ENCODE measurements at regions not wholly inside any gene's neighbourhood (a gene's known extent, or its start where the extent isn't known, plus 50 kb on each side); places are given as distances from the start of the nearest gene placed in this dataset.

DNA sequence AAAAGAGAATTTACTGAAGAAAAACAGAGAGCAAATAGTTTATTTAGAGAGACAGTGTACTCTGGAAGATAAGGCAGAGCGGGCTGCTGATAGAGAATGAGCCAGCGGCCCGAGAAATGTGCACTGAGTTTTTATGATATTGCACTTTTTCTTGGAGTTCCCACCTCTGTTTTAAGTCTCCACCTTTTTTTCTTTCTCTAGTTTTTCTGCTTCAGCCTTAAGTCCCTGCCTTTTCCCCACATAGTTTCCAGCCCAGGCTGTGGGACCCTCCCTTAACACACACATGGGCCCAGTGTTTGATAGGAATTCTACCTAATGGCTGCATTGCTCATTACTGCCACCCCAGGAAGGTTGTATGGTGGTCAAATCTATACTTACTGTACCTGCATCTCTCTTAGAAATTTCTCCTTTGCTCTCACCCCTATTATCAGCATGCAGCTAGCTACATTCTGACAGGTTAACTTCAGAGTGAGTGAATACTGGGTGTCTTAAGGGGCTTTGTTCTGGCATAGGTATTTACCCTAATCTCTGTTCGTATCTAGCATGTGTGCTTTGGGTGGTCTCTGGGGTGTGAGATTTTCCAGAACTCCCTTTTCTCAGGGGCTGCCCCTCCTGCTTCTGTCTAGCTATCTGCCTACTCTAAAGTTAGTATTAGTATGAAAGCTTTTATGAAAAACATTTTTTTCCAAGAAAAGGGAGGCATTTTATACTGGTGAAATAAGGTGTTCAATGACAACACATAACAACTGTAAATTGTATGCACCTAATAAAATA is 127.3 kb upstream of the TOP3B start:
- peak; percentile 19 for DNase-seq
- in situ Hi-C loops (cut with HindIII; ENCODE audit: low pct_ligation_motif_present, low pct_unique_long_range_greater_than_20kb, low sequenced_read_pairs): no loop called here

- in situ Hi-C loops (cut with HindIII; ENCODE audit: low pct_ligation_motif_present, low pct_unique_long_range_greater_than_20kb, low sequenced_read_pairs): no loop called here
- DNase-seq: no peak
Observed at GRCh38 chr22:22106855-22107254, 124.3 kb upstream of the TOP3B start.

GRCh38 chr22:22105364-22105763 is 122.8 kb upstream of the TOP3B start:
- in situ Hi-C loops (cut with HindIII; ENCODE audit: low pct_ligation_motif_present, low pct_unique_long_range_greater_than_20kb, low sequenced_read_pairs): no loop called here
- no peak for DNase-seq

GRCh38 chr22:22103078-22103875 is 120.7 kb upstream of the TOP3B start:
- peak; percentile 19 for DNase-seq
- in situ Hi-C loops (cut with HindIII; ENCODE audit: low pct_ligation_motif_present, low pct_unique_long_range_greater_than_20kb, low sequenced_read_pairs): no loop called here

DNA sequence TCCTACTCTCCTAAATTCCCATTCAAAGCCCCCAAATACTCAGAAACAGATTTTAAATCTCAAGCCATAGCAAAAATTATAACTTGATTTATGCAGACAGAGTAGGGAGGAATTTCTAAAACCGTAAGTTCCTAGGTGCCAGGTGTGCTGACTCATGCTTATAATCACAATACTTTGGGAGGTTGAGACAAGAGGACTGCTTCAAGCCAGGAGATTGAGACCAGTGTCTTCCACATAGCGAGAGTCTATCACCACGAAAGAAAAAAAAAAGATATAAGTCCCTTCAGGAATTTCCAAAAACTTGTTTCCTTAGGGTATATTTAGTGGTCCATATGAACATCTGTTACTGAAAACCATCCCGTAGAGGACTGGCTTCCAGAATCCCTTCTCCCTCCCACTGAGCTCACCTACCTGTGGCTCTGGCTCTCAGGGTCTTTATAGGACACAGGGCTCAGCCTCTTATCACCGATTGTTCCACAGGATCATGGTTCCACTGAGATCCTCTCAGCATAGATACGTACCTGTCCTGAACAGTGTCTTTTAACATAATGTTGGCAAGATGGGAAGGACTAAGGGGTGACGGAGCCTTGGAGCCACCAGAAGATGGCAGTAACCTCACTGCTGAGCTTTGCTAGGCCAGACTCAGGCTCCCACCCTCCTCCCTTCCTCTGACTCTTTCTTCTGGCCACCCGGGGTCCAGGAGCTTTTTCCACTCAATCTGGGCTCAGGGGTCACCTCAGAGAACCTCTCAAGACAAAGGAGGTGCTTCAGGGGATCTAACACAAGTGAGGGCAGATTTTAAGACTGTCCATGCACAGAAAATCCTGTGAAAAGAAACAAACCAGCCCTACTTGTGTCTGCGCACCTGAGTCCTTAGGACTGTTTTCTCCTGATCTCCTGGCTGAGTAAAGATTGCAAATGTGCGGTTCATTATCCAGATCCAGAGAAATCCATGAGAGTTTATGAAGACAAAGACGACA is 117.5 kb upstream of the TOP3B start:
- peak; percentile 33 for DNase-seq

DNA sequence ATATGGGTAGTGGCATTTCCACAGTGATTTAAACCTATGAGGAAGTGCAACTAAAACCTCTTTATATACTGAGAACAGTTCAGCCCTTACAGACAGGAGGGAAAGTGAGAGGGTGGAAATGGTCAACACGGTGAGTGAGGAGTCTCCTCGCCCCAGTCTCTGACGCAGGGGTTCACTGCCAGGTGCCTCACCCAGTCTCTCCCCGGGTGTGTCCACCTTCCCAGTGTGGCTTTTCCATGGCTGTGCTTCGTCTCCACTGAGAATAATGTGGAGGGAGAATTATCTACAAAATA is 116.6 kb upstream of the TOP3B start:
- in situ Hi-C loops (cut with HindIII; ENCODE audit: low pct_ligation_motif_present, low pct_unique_long_range_greater_than_20kb, low sequenced_read_pairs): no loop called here
- DNase-seq: no peak

More for the DNA sequence above, 117.5 kb upstream of the TOP3B start:
- in situ Hi-C loops (cut with HindIII; ENCODE audit: low pct_ligation_motif_present, low pct_unique_long_range_greater_than_20kb, low sequenced_read_pairs): no loop called here

GRCh38 chr22:22098457-22099193 is 116.0 kb upstream of the TOP3B start:
- in situ Hi-C loops (cut with HindIII; ENCODE audit: low pct_ligation_motif_present, low pct_unique_long_range_greater_than_20kb, low sequenced_read_pairs): no loop called here
- no peak for DNase-seq

GRCh38 chr22:22097727-22098228 is 115.2 kb upstream of the TOP3B start:
- no peak for DNase-seq
- in situ Hi-C loops (cut with HindIII; ENCODE audit: low pct_ligation_motif_present, low pct_unique_long_range_greater_than_20kb, low sequenced_read_pairs): no loop called here

- DNase-seq: no peak
- in situ Hi-C loops (cut with HindIII; ENCODE audit: low pct_ligation_motif_present, low pct_unique_long_range_greater_than_20kb, low sequenced_read_pairs): no loop called here
Observed at GRCh38 chr22:22094921-22095320, 112.3 kb upstream of the TOP3B start.

DNA sequence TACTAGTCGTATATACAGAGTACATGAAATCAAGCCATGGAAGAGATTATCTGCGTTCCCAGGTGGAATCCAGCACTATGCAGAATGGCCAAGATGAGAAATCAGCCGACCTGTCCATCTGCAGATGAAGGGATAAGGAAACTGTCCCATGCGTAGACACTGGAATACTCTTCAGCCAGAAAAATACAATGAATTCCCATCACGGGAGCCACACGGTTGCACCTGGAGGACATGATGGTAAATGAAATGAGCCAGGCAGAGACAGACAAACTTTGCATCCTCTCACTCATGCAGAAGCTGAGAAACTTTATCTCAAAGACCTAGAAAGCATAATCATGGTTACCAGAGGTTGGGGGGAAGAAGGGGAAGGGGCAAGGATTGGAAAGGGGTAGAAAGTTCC is 111.9 kb upstream of the TOP3B start:
- DNase-seq: no peak
- in situ Hi-C loops (cut with HindIII; ENCODE audit: low pct_ligation_motif_present, low pct_unique_long_range_greater_than_20kb, low sequenced_read_pairs): no loop called here

GRCh38 chr22:22093743-22094142 is 111.2 kb upstream of the TOP3B start:
- in situ Hi-C loops (cut with HindIII; ENCODE audit: low pct_ligation_motif_present, low pct_unique_long_range_greater_than_20kb, low sequenced_read_pairs): no loop called here
- no peak for DNase-seq

GRCh38 chr22:22092974-22093373 is 110.4 kb upstream of the TOP3B start:
- in situ Hi-C loops (cut with HindIII; ENCODE audit: low pct_ligation_motif_present, low pct_unique_long_range_greater_than_20kb, low sequenced_read_pairs): no loop called here

GRCh38 chr22:22092101-22092500 is 109.5 kb upstream of the TOP3B start:
- no peak for DNase-seq
- in situ Hi-C loops (cut with HindIII; ENCODE audit: low pct_ligation_motif_present, low pct_unique_long_range_greater_than_20kb, low sequenced_read_pairs): no loop called here

More at GRCh38 chr22:22092974-22093373, 110.4 kb upstream of the TOP3B start:
- no peak for DNase-seq

DNA sequence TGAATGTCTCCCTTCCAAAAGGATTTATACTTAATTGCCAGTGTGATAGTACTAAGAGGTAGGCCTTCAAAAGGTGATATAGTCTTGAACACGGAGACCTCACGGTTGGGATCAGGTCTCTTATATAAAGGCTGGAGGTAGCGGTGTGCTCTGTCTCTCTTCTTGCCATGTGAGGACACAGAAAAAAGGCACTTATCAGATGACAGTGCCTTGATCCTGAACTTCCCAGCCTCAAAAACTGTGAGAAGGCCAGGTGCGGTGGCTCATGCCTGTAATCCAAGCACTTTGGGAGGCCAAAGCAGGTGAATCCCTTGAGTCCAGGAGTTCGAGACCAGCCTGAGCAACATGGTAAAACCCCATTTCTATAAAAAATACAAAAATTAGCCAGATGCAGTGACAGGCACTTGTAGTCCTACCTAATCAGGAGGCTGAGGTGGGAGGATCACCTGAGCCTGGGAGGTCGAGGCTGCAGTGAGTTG is 108.9 kb upstream of the TOP3B start:
- no peak for DNase-seq

GRCh38 chr22:22090650-22091399 is 108.2 kb upstream of the TOP3B start:
- no peak for DNase-seq
- in situ Hi-C loops (cut with HindIII; ENCODE audit: low pct_ligation_motif_present, low pct_unique_long_range_greater_than_20kb, low sequenced_read_pairs): no loop called here

More for the DNA sequence above, 108.9 kb upstream of the TOP3B start:
- in situ Hi-C loops (cut with HindIII; ENCODE audit: low pct_ligation_motif_present, low pct_unique_long_range_greater_than_20kb, low sequenced_read_pairs): no loop called here

DNA sequence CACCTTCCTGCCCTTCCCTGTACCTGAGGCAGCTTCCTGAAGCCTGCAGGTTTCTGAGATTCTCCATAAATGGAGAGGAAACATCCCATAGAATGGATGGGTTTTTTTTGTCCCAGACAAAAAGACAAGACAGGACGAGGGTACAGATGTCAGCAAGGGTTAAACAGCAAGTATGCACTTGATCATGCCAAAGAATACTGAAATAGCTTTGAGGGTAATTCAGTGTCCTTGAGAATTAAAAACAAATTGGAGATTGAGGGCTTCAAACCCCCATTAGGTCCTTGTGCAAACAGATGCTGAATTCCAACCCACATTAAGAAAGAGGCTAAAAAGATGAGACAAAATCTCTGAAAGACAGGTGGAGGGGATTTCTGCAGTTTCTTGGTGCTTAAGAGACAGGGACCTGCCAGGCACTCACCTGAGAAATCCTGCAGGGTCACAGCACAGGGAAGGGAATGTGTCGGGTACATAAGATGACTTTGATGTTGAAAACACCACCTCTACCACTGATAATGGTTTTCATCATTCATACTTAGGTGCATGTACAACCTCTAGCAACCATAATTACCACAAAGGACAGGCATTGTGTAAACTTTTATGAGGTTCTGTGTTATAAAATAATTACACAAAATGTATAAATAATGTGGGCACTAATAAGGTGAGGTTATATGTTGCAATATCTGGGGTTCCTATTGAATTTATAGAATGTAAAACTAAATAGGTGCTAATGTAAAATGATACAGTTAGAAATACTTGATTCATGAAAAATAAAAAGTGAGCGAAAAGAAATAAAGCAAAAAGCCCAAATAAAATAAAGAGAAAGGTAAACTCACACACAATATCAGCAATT is 107.1 kb upstream of the TOP3B start:
- DNase-seq: no peak
- in situ Hi-C loops (cut with HindIII; ENCODE audit: low pct_ligation_motif_present, low pct_unique_long_range_greater_than_20kb, low sequenced_read_pairs): no loop called here

All from ACHN (cell line).